GM19043 (cell line): ENCODE measurements at regions not wholly inside any gene's neighbourhood (a gene's known extent, or its start where the extent isn't known, plus 50 kb on each side); places are given as distances from the start of the nearest gene placed in this dataset.
"Not testable (repeated sequence)": the region's sequence is repeated elsewhere in the genome, so short reads cannot be mapped to it uniquely, and the experiment has no call there.

ENCODE experiments used
- ATAC-seq: cut with Tn5 transposase; IDR thresholded peaks from one replicate; pipeline ENCODE4 v1.9.1; 2021; ENCODE audit warnings: low read depth; ENCODE audit not compliant: unreplicated experiment

GRCh38 chr21:14829685-14830084, 235.1 kb downstream of the NRIP1 start:
- no peak for ATAC-seq

- ATAC-seq, result no peak
Measured at GRCh38 chr21:14827468-14827867, 237.3 kb downstream of the NRIP1 start.

GRCh38 chr21:14826630-14827029, 238.2 kb downstream of the NRIP1 start:
- no peak for ATAC-seq

GRCh38 chr21:14825514-14825974, 239.3 kb downstream of the NRIP1 start:
- ATAC-seq, result peak; percentile 62

- ATAC-seq, result no peak
Measured at GRCh38 chr21:14824126-14824525, 240.7 kb downstream of the NRIP1 start.

- ATAC-seq, result no peak
Measured at GRCh38 chr21:14817311-14817710, 247.5 kb downstream of the NRIP1 start.

GRCh38 chr21:14814991-14815390, 249.8 kb downstream of the NRIP1 start:
- no peak for ATAC-seq

GRCh38 chr21:14814282-14814681, 250.5 kb downstream of the NRIP1 start:
- ATAC-seq, result no peak

GRCh38 chr21:14804170-14804569, 258.1 kb upstream of the SAMSN1 start:
- not testable (repeated sequence) for ATAC-seq

- ATAC-seq, result no peak
Measured at GRCh38 chr21:14797543-14797942, 251.4 kb upstream of the SAMSN1 start.

GRCh38 chr21:14787312-14787711, 241.2 kb upstream of the SAMSN1 start:
- ATAC-seq, result no peak

- ATAC-seq, result no peak
Measured at GRCh38 chr21:14785679-14786078, 239.6 kb upstream of the SAMSN1 start.

- no peak for ATAC-seq
Measured at GRCh38 chr21:14773777-14774345, 227.7 kb upstream of the SAMSN1 start.

- no peak for ATAC-seq
Measured at GRCh38 chr21:14771593-14771992, 225.5 kb upstream of the SAMSN1 start.

GRCh38 chr21:14768042-14768441, 221.9 kb upstream of the SAMSN1 start:
- no peak for ATAC-seq

GRCh38 chr21:14767192-14767852, 221.2 kb upstream of the SAMSN1 start:
- no peak for ATAC-seq

- no peak for ATAC-seq
Measured at GRCh38 chr21:14766241-14766640, 220.1 kb upstream of the SAMSN1 start.

GRCh38 chr21:14763695-14764064, 217.6 kb upstream of the SAMSN1 start:
- ATAC-seq, result peak; percentile 16

- ATAC-seq, result peak; percentile 98
Measured at GRCh38 chr21:14762734-14763694, 216.9 kb upstream of the SAMSN1 start.

GRCh38 chr21:14762327-14762726, 216.2 kb upstream of the SAMSN1 start:
- ATAC-seq, result no peak

GRCh38 chr21:14759285-14759684, 213.2 kb upstream of the SAMSN1 start:
- ATAC-seq, result no peak
